CD4-positive, CD25-positive, alpha-beta regulatory T cell (primary cell): ENCODE measurements at regions not wholly inside any gene's neighbourhood (a gene's known extent, or its start where the extent isn't known, plus 50 kb on each side); places are given as distances from the start of the nearest gene placed in this dataset.
A peak's percentile ranks its signal among the peaks of the same experiment; 100 is the strongest.

ENCODE experiments used
- ATAC-seq, 2 donors: fragments of 150-1000 bp; cut with Tn5 transposase; one replicate each; pipeline ENCODE4 v1.10.0; 2021; ENCODE audit warnings: low read depth in 2 of 2, moderate number of reproducible peaks in 2 of 2, moderate library complexity in 1 of 2
- DNase-seq, 3 donors: peaks; one replicate each; pipeline versions ENCODE4 v3.0.0 to v3.0.0-alpha.2; 2012 to 2022; ENCODE audit warnings: mixed read lengths in 1 of 3
- H3K27ac ChIP-seq: one replicate; pipeline ENCODE4 v1.7.0; 2013; ENCODE audit warnings: mild to moderate bottlenecking, low read length; ENCODE audit not compliant: insufficient read depth, poor library complexity, severe bottlenecking
- H3K27me3 ChIP-seq: one replicate; pipeline ENCODE4 v1.7.0; 2013; ENCODE audit warnings: low read length; ENCODE audit not compliant: control insufficient read depth, insufficient read depth
- H3K36me3 ChIP-seq: one replicate; pipeline ENCODE4 v1.7.0; 2013; ENCODE audit warnings: mild to moderate bottlenecking, low read length, moderate library complexity; ENCODE audit not compliant: control insufficient read depth, insufficient read depth
- H3K4me1 ChIP-seq: 2 replicates; pipeline ENCODE4 v1.7.0; 2013; ENCODE audit warnings: mild to moderate bottlenecking, low read length; ENCODE audit not compliant: insufficient read depth, control insufficient read depth, poor library complexity, severe bottlenecking
- H3K4me3 ChIP-seq: one replicate; pipeline ENCODE4 v1.7.0; 2013; ENCODE audit warnings: low read depth, mild to moderate bottlenecking, low read length, moderate library complexity
- H3K9me3 ChIP-seq, 2 experiments: 1 replicate in 1 of 2; 2 replicates in 1 of 2; pipeline ENCODE4 v1.7.0; 2013; ENCODE audit warnings: low read length in 2 of 2, mild to moderate bottlenecking in 1 of 2, moderate library complexity in 1 of 2; ENCODE audit not compliant: control insufficient read depth in 2 of 2
- H3K27ac Mint-ChIP-seq, 3 donors: one replicate each; pipeline ENCODE4 v1.8.0; 2020 to 2022; ENCODE audit warnings: mild to moderate bottlenecking in 3 of 3, mixed read lengths in 3 of 3, moderate library complexity in 2 of 3
- H3K27me3 Mint-ChIP-seq: one replicate; pipeline ENCODE4 v1.8.0; 2022; ENCODE audit warnings: mild to moderate bottlenecking, mixed read lengths
- H3K36me3 Mint-ChIP-seq: one replicate; pipeline ENCODE4 v1.8.0; 2020; ENCODE audit warnings: mixed read lengths
- H3K4me1 Mint-ChIP-seq, 4 donors: one replicate each; pipeline ENCODE4 v1.8.0; 2020 to 2022; ENCODE audit warnings: mixed read lengths in 4 of 4, mild to moderate bottlenecking in 1 of 4
- H3K4me3 Mint-ChIP-seq, 4 donors: one replicate each; pipeline ENCODE4 v1.8.0; 2020 to 2022; ENCODE audit warnings: mild to moderate bottlenecking in 4 of 4, mixed read lengths in 4 of 4, moderate library complexity in 3 of 4
- H3K9me3 Mint-ChIP-seq, 7 donors: one replicate each; pipeline ENCODE4 v1.8.0; 2020 to 2022; ENCODE audit warnings: mixed read lengths in 7 of 7, mild to moderate bottlenecking in 3 of 7, moderate library complexity in 2 of 7

GRCh38 chr20:24235296-24236175, 233.9 kb upstream of the SYNDIG1 start:
- Mint-ChIP-seq H3K36me3 (no peaks in the 10 kb centered on the region), H3K27me3 (peaks cover 5% of the 10 kb centered on the region), H3K27ac (no peak overlapping the region), H3K4me3 (no peak overlapping the region), H3K4me1 (no peaks in the 10 kb centered on the region), H3K9me3 (peaks cover 0 to 1% (median 0%) of the 10 kb centered on the region in 7 donors)
- Histone ChIP-seq H3K4me3 (no peak overlapping the region), H3K27ac (no peak overlapping the region), H3K27me3 (no peaks in the 10 kb centered on the region), H3K9me3 (no peaks in the 10 kb centered on the region), H3K36me3 (no peaks in the 10 kb centered on the region), H3K4me1 (no peaks in the 10 kb centered on the region)
- no peak for DNase-seq
- no peak for ATAC-seq

GRCh38 chr20:24227600-24227999, 239.0 kb upstream of the GGTLC1 start:
- H3K4me3 Mint-ChIP-seq, result no peak overlapping the region
- DNase-seq (no peak), ATAC-seq (no peak)
- Histone ChIP-seq H3K27me3 (no peaks in the 10 kb centered on the region), H3K4me1 (no peaks in the 10 kb centered on the region), H3K27ac (no peak overlapping the region), H3K4me3 (no peak overlapping the region), H3K9me3 (no peaks in the 10 kb centered on the region), H3K36me3 (no peaks in the 10 kb centered on the region)
- peaks cover 0 to 3% (median 0%) of the 10 kb centered on the region in 7 donors for H3K9me3 Mint-ChIP-seq
- no peaks in the 10 kb centered on the region for H3K36me3 Mint-ChIP-seq
- H3K4me1 Mint-ChIP-seq, result no peaks in the 10 kb centered on the region
- peaks cover 13% of the 10 kb centered on the region for H3K27me3 Mint-ChIP-seq
- H3K27ac Mint-ChIP-seq, result no peak overlapping the region

GRCh38 chr20:24212494-24212893, 223.9 kb upstream of the GGTLC1 start:
- no peak overlapping the region for H3K27ac ChIP-seq
- H3K9me3 ChIP-seq, result no peaks in the 10 kb centered on the region
- Mint-ChIP-seq H3K36me3 (no peaks in the 10 kb centered on the region), H3K4me3 (peak overlapping the region in 1 of 4 donors; percentile 54), H3K4me1 (no peaks in the 10 kb centered on the region), H3K9me3 (peaks cover 2 to 12% (median 8%) of the 10 kb centered on the region in 7 donors), H3K27ac (no peak overlapping the region), H3K27me3 (peaks cover 22% of the 10 kb centered on the region)
- H3K4me3 ChIP-seq, result no peak overlapping the region
- no peaks in the 10 kb centered on the region for H3K4me1 ChIP-seq
- ATAC-seq (no peak), DNase-seq (no peak)
- no peaks in the 10 kb centered on the region for H3K36me3 ChIP-seq
- peaks cover 18% of the 10 kb centered on the region for H3K27me3 ChIP-seq

- DNase-seq (no peak), ATAC-seq (no peak)
- H3K4me1 ChIP-seq, result no peaks in the 10 kb centered on the region
- H3K9me3 ChIP-seq, result no peaks in the 10 kb centered on the region
- no peak overlapping the region for H3K27ac ChIP-seq
- Mint-ChIP-seq H3K27me3 (peaks cover 21% of the 10 kb centered on the region), H3K4me3 (no peak overlapping the region), H3K4me1 (no peaks in the 10 kb centered on the region), H3K36me3 (no peaks in the 10 kb centered on the region), H3K27ac (no peak overlapping the region), H3K9me3 (peaks cover 2 to 12% (median 7%) of the 10 kb centered on the region in 7 donors)
- H3K4me3 ChIP-seq, result no peak overlapping the region
- H3K27me3 ChIP-seq, result peaks cover 18% of the 10 kb centered on the region
- no peaks in the 10 kb centered on the region for H3K36me3 ChIP-seq
These were observed 223.4 kb upstream of the GGTLC1 start for GRCh38 chr20:24211972-24212371.

GRCh38 chr20:24210356-24210755, 221.8 kb upstream of the GGTLC1 start:
- H3K4me1 Mint-ChIP-seq, result no peaks in the 10 kb centered on the region
- Histone ChIP-seq H3K27ac (no peak overlapping the region), H3K36me3 (no peaks in the 10 kb centered on the region), H3K9me3 (no peaks in the 10 kb centered on the region), H3K27me3 (peaks cover 18% of the 10 kb centered on the region), H3K4me1 (no peaks in the 10 kb centered on the region), H3K4me3 (no peak overlapping the region)
- H3K4me3 Mint-ChIP-seq, result no peak overlapping the region
- H3K36me3 Mint-ChIP-seq, result no peaks in the 10 kb centered on the region
- H3K9me3 Mint-ChIP-seq, result peaks cover 0 to 9% (median 2%) of the 10 kb centered on the region in 7 donors
- ATAC-seq (no peak), DNase-seq (no peak)
- peaks cover 13% of the 10 kb centered on the region for H3K27me3 Mint-ChIP-seq
- no peak overlapping the region for H3K27ac Mint-ChIP-seq

GRCh38 chr20:24208652-24209051, 220.1 kb upstream of the GGTLC1 start:
- H3K36me3 Mint-ChIP-seq, result no peaks in the 10 kb centered on the region
- H3K36me3 ChIP-seq, result no peaks in the 10 kb centered on the region
- H3K9me3 ChIP-seq, result no peaks in the 10 kb centered on the region
- no peak overlapping the region for H3K4me3 ChIP-seq
- H3K27me3 Mint-ChIP-seq, result peaks cover 13% of the 10 kb centered on the region
- H3K4me3 Mint-ChIP-seq, result no peak overlapping the region
- DNase-seq (no peak), ATAC-seq (no peak)
- H3K4me1 ChIP-seq, result no peaks in the 10 kb centered on the region
- peaks cover 0 to 2% (median 0%) of the 10 kb centered on the region in 4 donors for H3K4me1 Mint-ChIP-seq
- no peak overlapping the region for H3K27ac ChIP-seq
- H3K27me3 ChIP-seq, result peaks cover 14% of the 10 kb centered on the region
- H3K9me3 Mint-ChIP-seq, result peaks cover 0 to 9% (median 2%) of the 10 kb centered on the region in 7 donors
- no peak overlapping the region for H3K27ac Mint-ChIP-seq

GRCh38 chr20:24207803-24208300, 219.3 kb upstream of the GGTLC1 start:
- no peaks in the 10 kb centered on the region for H3K9me3 ChIP-seq
- no peak overlapping the region for H3K27ac ChIP-seq
- peak overlapping the region in 1 of 3 donors; percentile 39 for H3K27ac Mint-ChIP-seq
- no peak overlapping the region for H3K4me3 ChIP-seq
- H3K36me3 Mint-ChIP-seq, result no peaks in the 10 kb centered on the region
- no peaks in the 10 kb centered on the region for H3K36me3 ChIP-seq
- ATAC-seq (no peak), DNase-seq (no peak)
- H3K4me3 Mint-ChIP-seq, result no peak overlapping the region
- peaks cover 0 to 9% (median 2%) of the 10 kb centered on the region in 7 donors for H3K9me3 Mint-ChIP-seq
- H3K4me1 Mint-ChIP-seq, result peaks cover 0 to 2% (median 0%) of the 10 kb centered on the region in 4 donors
- no peaks in the 10 kb centered on the region for H3K4me1 ChIP-seq
- H3K27me3 Mint-ChIP-seq, result peaks cover 8% of the 10 kb centered on the region
- peaks cover 7% of the 10 kb centered on the region for H3K27me3 ChIP-seq

- H3K4me3 Mint-ChIP-seq, result no peak overlapping the region
These were observed 218.4 kb upstream of the GGTLC1 start for GRCh38 chr20:24206995-24207394.

More at GRCh38 chr20:24206995-24207394, 218.4 kb upstream of the GGTLC1 start:
- no peak for ATAC-seq
- DNase-seq, result no peak
- Histone ChIP-seq H3K27me3 (no peaks in the 10 kb centered on the region), H3K27ac (no peak overlapping the region), H3K4me3 (no peak overlapping the region), H3K36me3 (no peaks in the 10 kb centered on the region), H3K4me1 (no peaks in the 10 kb centered on the region), H3K9me3 (no peaks in the 10 kb centered on the region)
- H3K27ac Mint-ChIP-seq, result no peak overlapping the region
- peaks cover 0 to 9% (median 2%) of the 10 kb centered on the region in 7 donors for H3K9me3 Mint-ChIP-seq
- H3K36me3 Mint-ChIP-seq, result no peaks in the 10 kb centered on the region
- peaks cover 0 to 2% (median 0%) of the 10 kb centered on the region in 4 donors for H3K4me1 Mint-ChIP-seq
- H3K27me3 Mint-ChIP-seq, result no peaks in the 10 kb centered on the region
